ENCODE measurements at regions not wholly inside any gene's neighbourhood (a gene's known extent, or its start where the extent isn't known, plus 50 kb on each side); places are given as distances from the start of the nearest gene placed in this dataset.
"Not testable (repeated sequence)": the region's sequence is repeated elsewhere in the genome, so short reads cannot be mapped to it uniquely, and the experiment has no call there.

DNA sequence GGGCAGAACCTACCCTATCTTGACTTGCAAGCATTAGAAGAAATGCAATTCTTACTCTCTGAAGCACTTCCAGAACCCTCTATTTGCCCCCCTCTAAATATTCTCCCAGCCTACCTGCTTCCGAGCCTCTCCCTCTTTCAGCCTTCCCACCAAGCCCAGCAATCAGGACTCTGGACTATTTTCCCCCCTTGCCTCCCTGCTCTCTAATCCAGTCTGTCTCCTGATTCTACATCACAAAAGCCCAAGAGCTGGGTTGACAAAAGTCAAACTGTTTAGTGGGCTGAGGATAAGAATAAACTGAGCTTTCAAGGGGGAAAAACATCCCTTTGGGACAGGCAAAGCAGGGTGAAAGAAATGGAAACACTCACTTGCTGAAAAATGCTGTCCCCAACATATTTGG lies 123.2 kb upstream of the KIF2A start:
- DNase-seq: no peak
- H3K9me3 Mint-ChIP-seq: no peaks in the 10 kb centered on the region
- no peak overlapping the region for H3K4me3 Mint-ChIP-seq

DNA sequence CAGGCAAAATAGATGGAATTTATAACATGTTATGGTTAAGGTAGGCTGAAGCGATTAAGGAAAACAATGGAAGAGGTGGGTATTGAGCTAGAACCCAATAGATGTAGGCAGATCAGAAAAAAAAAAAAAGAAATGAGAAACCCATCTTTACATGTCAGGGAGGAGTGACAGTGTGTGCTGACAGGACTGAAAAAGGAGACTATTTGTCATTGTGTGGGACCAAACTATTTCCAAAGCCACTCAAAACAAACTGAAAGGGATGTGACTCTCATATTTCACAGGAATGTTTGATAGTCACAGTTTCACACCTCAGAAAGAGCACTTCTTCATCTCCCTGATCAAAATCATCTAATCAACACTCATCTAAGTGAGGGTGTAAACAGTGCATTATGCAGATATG lies 122.3 kb upstream of the KIF2A start:
- Mint-ChIP-seq H3K4me1 (no peaks in the 10 kb centered on the region), H3K4me3 (no peak overlapping the region), H3K9me3 (no peaks in the 10 kb centered on the region), H3K36me3 (no peaks in the 10 kb centered on the region), H3K27me3 (peaks cover 15% of the 10 kb centered on the region), H3K27ac (no peak overlapping the region)
- DNase-seq: no peak

More for the DNA sequence above, 123.2 kb upstream of the KIF2A start:
- Mint-ChIP-seq H3K27me3 (peaks cover 19% of the 10 kb centered on the region), H3K4me1 (no peaks in the 10 kb centered on the region), H3K27ac (no peak overlapping the region), H3K36me3 (no peaks in the 10 kb centered on the region)

DNA sequence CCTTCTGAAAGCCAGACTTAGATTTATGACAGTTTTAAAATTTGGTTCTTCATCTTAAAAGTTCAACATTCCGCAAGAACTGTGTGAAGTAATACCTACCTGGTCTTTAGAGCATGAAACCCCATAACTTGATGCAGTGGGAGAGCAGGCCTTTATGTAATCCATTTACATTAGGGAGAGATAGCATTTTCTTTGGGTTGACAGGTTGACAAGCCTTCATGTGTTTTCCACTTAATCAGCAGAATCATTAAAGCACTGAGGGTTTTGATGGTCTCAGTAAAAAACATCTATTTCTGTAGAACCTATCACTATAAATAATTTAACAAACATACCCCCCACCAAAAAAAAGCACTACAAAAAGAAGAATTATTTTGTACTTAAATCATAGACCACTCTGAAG lies 121.6 kb upstream of the KIF2A start:
- no peaks in the 10 kb centered on the region for H3K4me1 Mint-ChIP-seq
- no peak for DNase-seq
- no peak overlapping the region for H3K4me3 Mint-ChIP-seq
- H3K36me3 Mint-ChIP-seq: no peaks in the 10 kb centered on the region
- H3K9me3 Mint-ChIP-seq: no peaks in the 10 kb centered on the region
- H3K27me3 Mint-ChIP-seq: peaks cover 15% of the 10 kb centered on the region
- H3K27ac Mint-ChIP-seq: no peak overlapping the region

DNA sequence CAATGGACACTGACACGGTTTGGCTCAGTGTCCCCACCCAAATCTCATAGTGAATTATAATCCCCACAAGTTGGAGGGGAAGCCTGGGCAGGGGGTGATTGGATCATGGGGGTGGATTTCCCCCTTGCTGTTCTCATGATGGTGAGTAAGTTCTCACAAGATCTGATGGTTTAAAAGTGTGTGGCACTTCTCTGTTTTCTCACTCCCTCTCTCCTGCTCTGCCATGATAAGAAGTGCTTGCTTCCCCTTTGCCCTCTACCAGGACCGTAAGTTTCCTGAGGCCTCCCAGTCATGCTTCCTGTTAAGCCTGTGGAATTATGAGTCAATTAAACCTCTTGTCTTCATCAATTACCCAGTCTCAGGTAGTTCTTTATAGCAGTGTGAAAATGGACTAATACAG lies 115.8 kb upstream of the KIF2A start:
- Mint-ChIP-seq H3K4me1 (peaks cover 1% of the 10 kb centered on the region), H3K27ac (no peak overlapping the region), H3K27me3 (peaks cover 8% of the 10 kb centered on the region), H3K36me3 (no peaks in the 10 kb centered on the region), H3K4me3 (no peak overlapping the region), H3K9me3 (peaks cover 15% of the 10 kb centered on the region)
- DNase-seq: no peak

- Mint-ChIP-seq H3K27me3 (peaks cover 8% of the 10 kb centered on the region), H3K36me3 (no peaks in the 10 kb centered on the region), H3K9me3 (peaks cover 15% of the 10 kb centered on the region), H3K27ac (no peak overlapping the region), H3K4me1 (peaks cover 1% of the 10 kb centered on the region), H3K4me3 (no peak overlapping the region)
- no peak for DNase-seq
These were observed 115.1 kb upstream of the KIF2A start for GRCh38 chr5:62190931-62191330.

DNA sequence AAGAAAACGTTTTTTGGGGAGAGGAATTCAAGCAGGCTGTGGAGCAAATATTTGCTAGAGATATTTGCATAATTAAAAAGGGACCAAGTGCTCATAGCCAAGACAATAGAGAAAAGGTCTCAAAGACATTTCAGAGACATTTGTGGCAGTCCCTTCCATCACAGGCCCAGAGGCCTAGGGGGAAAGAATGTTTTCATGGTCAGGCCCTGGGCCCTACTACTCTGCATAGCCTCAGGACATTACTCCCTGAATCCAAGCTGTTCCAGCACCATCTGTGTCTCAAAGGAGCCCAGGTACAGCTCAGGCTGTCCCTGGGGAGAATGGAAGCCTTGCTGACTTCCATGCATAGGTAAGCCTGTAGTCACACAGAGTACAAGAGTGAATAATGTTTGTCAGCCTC lies 113.0 kb upstream of the KIF2A start:
- H3K27ac Mint-ChIP-seq: no peak overlapping the region
- peaks cover 5% of the 10 kb centered on the region for H3K27me3 Mint-ChIP-seq
- H3K4me1 Mint-ChIP-seq: peaks cover 1% of the 10 kb centered on the region
- no peaks in the 10 kb centered on the region for H3K36me3 Mint-ChIP-seq
- peaks cover 15% of the 10 kb centered on the region for H3K9me3 Mint-ChIP-seq
- H3K4me3 Mint-ChIP-seq: no peak overlapping the region
- no peak for DNase-seq

DNA sequence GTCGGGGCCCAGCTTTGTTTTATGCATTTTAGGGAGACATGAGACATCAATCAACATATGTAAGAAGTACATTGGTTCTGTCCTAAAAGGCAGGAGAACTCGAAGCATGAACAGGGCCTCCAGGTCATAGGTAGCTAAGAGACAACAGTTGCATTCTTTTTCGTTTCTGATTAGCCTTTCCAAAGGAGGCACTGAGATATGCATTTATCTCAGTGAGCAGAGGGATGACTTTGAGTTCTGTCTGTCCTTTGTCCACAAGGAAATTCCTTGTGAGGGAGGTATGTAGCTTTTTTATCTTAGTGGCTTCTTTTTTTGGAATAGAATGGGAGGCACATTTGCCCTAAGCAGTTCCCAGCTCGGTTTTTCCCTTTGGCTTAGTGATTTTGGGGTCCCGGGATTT lies 109.5 kb upstream of the KIF2A start:
- H3K27me3 Mint-ChIP-seq, DNase-seq, H3K27ac Mint-ChIP-seq, H3K4me3 Mint-ChIP-seq, H3K36me3 Mint-ChIP-seq, H3K4me1 Mint-ChIP-seq: not testable (repeated sequence)
- H3K9me3 Mint-ChIP-seq: peaks cover 15% of the 10 kb centered on the region

DNA sequence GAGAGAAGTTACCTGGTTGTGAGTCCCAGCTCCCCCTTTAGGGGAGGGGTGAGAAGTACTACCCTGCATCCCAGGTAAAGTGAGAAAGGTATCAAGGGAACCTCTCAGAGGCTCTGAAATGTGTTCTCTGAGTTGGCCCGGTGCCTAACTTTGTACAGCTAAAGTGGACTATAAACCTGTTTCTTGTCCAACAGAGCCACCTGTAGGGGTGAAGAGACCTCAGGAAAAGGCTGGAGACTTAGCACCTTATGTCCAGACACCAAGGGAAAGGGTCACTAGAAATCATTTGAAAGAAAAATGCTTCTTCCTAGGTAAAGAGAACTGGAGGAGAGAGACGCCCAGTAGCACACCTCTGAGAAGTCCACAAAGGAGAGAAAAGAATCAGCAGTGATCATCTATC lies 108.3 kb upstream of the KIF2A start:
- DNase-seq: no peak
- peaks cover 9% of the 10 kb centered on the region for H3K9me3 Mint-ChIP-seq
- H3K4me1 Mint-ChIP-seq: peaks cover 10% of the 10 kb centered on the region
- H3K27me3 Mint-ChIP-seq: peaks cover 3% of the 10 kb centered on the region
- no peaks in the 10 kb centered on the region for H3K36me3 Mint-ChIP-seq
- no peak overlapping the region for H3K27ac Mint-ChIP-seq
- H3K4me3 Mint-ChIP-seq: no peak overlapping the region

DNA sequence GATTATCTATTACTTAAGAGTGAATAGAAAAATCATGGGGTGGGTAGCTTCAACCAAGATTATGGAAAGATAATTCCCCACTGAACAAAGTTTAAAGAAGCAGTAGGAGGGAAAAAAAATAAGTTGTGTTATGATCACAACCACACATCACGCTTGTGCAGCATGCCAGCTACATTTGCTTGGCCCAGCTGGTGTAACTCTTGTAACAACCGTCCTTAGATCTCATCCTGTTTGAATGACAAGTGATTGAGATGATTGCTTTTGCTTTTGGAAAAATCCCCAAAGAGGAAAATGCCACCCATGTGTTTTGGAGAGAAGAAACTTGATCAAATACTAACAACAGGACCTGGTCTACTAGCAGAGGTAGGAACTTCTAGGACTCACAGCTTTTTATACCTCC lies 107.6 kb upstream of the KIF2A start:
- no peak overlapping the region for H3K4me3 Mint-ChIP-seq
- peaks cover 3% of the 10 kb centered on the region for H3K27me3 Mint-ChIP-seq
- no peak overlapping the region for H3K27ac Mint-ChIP-seq
- no peak for DNase-seq
- H3K36me3 Mint-ChIP-seq: no peaks in the 10 kb centered on the region
- peaks cover 6% of the 10 kb centered on the region for H3K9me3 Mint-ChIP-seq
- H3K4me1 Mint-ChIP-seq: peaks cover 10% of the 10 kb centered on the region

DNA sequence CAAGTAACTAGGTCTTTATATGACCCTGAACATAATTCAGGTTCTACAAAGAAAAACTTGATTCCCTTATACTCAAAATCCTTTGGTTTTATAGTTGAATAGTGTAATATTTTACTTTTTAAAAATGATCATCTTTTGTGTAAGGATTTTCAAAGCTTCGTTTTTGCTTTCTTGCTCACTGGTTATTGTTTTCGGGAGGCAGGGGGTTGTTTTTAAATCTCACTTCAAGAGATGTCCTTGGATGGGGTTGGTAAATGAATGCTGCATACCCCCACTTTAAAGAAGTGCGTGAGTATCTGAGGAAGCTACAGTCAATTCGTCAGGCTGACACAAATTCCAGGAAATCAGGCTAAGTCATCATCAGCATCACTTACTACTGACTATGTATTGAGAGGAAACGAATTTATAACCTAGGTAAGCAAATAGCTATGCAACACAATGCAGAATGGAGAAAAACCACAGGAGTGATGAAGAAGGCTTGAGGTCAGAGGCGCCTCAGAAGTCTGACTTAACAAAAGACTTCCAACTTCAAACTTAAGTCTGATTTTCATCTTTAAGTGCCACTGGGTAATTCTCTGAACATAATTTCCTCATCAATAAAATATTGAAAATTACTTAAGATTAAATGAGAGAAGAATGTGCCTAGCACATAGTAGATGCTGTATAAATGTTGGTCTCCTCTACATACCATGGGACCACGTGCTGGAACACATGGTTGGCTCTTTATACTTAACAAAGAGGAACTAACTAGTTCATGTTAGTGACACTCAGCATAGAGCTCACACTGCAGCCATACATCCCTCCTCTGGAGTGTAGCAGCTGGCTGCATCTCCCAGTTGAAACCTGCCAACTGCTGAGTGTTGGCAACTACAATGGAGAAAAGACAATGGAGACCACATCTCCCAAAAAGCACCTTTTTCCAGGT lies 106.0 kb upstream of the KIF2A start:
- peaks cover 3% of the 10 kb centered on the region for H3K27me3 Mint-ChIP-seq
- H3K9me3 Mint-ChIP-seq: no peaks in the 10 kb centered on the region
- no peaks in the 10 kb centered on the region for H3K36me3 Mint-ChIP-seq
- H3K27ac Mint-ChIP-seq: peak overlapping the region; percentile 63
- no peak for DNase-seq
- no peak overlapping the region for H3K4me3 Mint-ChIP-seq
- H3K4me1 Mint-ChIP-seq: peaks cover 10% of the 10 kb centered on the region

GRCh38 chr5:62206150-62206829 lies 99.7 kb upstream of the KIF2A start:
- Mint-ChIP-seq H3K27ac (no peak overlapping the region), H3K9me3 (no peaks in the 10 kb centered on the region), H3K4me1 (peaks cover 1% of the 10 kb centered on the region), H3K36me3 (no peaks in the 10 kb centered on the region), H3K27me3 (peaks cover 4% of the 10 kb centered on the region), H3K4me3 (no peak overlapping the region)
- no peak for DNase-seq

DNA sequence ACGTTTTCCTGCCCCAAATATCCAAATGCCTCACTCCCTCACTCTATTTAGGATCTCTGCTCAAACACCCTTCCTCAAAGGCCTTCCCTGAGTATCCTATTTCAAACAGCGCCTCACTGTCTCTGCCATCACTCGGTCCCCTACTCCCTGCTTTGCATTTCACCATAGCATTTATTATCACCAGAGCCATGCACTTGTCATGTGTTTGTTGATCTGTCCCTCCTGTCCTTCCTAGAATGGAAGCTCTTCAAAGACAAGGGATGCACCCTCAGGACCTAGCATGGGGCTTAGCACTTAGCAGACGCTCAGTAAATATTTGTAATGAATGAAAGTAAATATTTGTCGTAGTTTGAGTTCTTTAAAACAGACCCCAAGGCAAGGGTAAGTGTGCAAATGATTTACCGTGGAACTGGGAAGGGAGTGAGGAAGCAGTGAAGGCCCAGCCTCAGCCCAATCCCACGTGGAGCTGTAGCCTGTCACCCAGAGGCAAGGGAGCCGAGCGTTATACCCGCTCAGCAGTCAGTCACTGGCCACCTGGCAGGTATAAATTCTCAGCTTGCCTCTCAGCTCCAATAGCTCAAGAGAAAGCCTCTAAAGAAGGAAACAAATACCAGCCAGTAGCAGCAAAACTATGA lies 97.7 kb upstream of the KIF2A start:
- H3K4me3 Mint-ChIP-seq: no peak overlapping the region
- no peak for DNase-seq
- no peak overlapping the region for H3K27ac Mint-ChIP-seq
- no peaks in the 10 kb centered on the region for H3K9me3 Mint-ChIP-seq
- H3K27me3 Mint-ChIP-seq: peaks cover 17% of the 10 kb centered on the region
- peaks cover 1% of the 10 kb centered on the region for H3K4me1 Mint-ChIP-seq
- no peaks in the 10 kb centered on the region for H3K36me3 Mint-ChIP-seq

- Mint-ChIP-seq H3K36me3 (no peaks in the 10 kb centered on the region), H3K27me3 (peaks cover 29% of the 10 kb centered on the region), H3K4me1 (peaks cover 1% of the 10 kb centered on the region), H3K9me3 (no peaks in the 10 kb centered on the region), H3K4me3 (no peak overlapping the region), H3K27ac (no peak overlapping the region)
- DNase-seq: no peak
These were observed 94.6 kb upstream of the KIF2A start for GRCh38 chr5:62211405-62211804.

- Mint-ChIP-seq H3K9me3 (no peaks in the 10 kb centered on the region), H3K4me3 (no peak overlapping the region), H3K27me3 (peaks cover 29% of the 10 kb centered on the region), H3K36me3 (no peaks in the 10 kb centered on the region), H3K27ac (no peak overlapping the region), H3K4me1 (peaks cover 1% of the 10 kb centered on the region)
- no peak for DNase-seq
These were observed 93.4 kb upstream of the KIF2A start for GRCh38 chr5:62212648-62213047.

DNA sequence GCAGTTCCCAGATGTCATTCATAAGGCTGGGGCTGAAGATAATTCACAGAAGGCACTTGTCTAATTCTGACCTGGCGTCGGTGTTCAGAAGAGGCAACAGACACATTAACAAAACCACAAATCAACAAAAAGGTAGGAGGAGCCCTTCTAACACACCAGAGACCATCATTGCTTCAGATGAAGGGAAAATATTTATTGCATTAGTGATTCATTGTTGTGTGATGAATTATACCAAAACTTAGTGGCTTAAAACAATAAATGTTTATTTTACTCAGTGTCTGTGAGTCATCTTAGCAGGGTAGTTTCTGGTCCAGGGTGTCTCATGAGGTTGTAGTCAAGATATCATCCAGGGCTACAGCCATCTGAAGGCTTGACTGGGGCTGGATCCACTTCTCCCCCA lies 91.3 kb upstream of the KIF2A start:
- no peaks in the 10 kb centered on the region for H3K36me3 Mint-ChIP-seq
- H3K4me1 Mint-ChIP-seq: no peaks in the 10 kb centered on the region
- H3K27me3 Mint-ChIP-seq: peaks cover 29% of the 10 kb centered on the region
- no peak overlapping the region for H3K4me3 Mint-ChIP-seq
- no peak overlapping the region for H3K27ac Mint-ChIP-seq
- H3K9me3 Mint-ChIP-seq: no peaks in the 10 kb centered on the region
- no peak for DNase-seq
